PC-3 (cell line): ENCODE measurements at regions not wholly inside any gene's neighbourhood (a gene's known extent, or its start where the extent isn't known, plus 50 kb on each side); places are given as distances from the start of the nearest gene placed in this dataset.

Source experiments
- EZH2 ChIP-seq: fragments of 300-600 bp; sonication (generic); IDR thresholded peaks from one replicate; pipeline ENCODE4 v1.6.1; 2017; ENCODE audit warnings: antibody characterized with exemption, mild to moderate bottlenecking, low read length; ENCODE audit not compliant: unreplicated experiment
- EZH2phosphoT487 ChIP-seq: fragments of 300-600 bp; sonication (generic); IDR thresholded peaks from 2 replicates; pipeline ENCODE4 v1.6.1; 2018; ENCODE audit warnings: mild to moderate bottlenecking, antibody characterized with exemption, low read length, borderline replicate concordance
- TF ChIP-seq, protein P1 (sequence below): fragments of 300-600 bp; sonication (generic); conservative IDR thresholded peaks from 2 replicates; pipeline ENCODE4 v1.5.1; 2017; ENCODE audit warnings: antibody characterized with exemption, low read depth, mild to moderate bottlenecking, low read length

- TF ChIP-seq, protein P1, sequence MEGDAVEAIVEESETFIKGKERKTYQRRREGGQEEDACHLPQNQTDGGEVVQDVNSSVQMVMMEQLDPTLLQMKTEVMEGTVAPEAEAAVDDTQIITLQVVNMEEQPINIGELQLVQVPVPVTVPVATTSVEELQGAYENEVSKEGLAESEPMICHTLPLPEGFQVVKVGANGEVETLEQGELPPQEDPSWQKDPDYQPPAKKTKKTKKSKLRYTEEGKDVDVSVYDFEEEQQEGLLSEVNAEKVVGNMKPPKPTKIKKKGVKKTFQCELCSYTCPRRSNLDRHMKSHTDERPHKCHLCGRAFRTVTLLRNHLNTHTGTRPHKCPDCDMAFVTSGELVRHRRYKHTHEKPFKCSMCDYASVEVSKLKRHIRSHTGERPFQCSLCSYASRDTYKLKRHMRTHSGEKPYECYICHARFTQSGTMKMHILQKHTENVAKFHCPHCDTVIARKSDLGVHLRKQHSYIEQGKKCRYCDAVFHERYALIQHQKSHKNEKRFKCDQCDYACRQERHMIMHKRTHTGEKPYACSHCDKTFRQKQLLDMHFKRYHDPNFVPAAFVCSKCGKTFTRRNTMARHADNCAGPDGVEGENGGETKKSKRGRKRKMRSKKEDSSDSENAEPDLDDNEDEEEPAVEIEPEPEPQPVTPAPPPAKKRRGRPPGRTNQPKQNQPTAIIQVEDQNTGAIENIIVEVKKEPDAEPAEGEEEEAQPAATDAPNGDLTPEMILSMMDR = no peak
- TF ChIP-seq EZH2phosphoT487 (no peak), EZH2 (no peak)
Observed at GRCh38 chr10:22801785-22802184, 87.4 kb upstream of the PIP4K2A start.
